Keratinocyte (primary cell): ENCODE measurements at regions not wholly inside any gene's neighbourhood (a gene's known extent, or its start where the extent isn't known, plus 50 kb on each side); places are given as distances from the start of the nearest gene placed in this dataset.

Experiments
- DNase-seq: peaks from one replicate; pipeline ENCODE4 v3.0.0-alpha.2; 2011; ENCODE audit warnings: low read depth, missing footprints, low spot score
- FAIRE-seq: peaks from 2 replicates; lab custom pipeline; 2011; peaks lifted over from hg19 to GRCh38; lab: Jason Lieb, UNC
- H2AFZ ChIP-seq: 2 replicates; pipeline ENCODE4 v1.6.0; 2012; ENCODE audit warnings: low read length, control low read depth, inconsistent platforms; ENCODE audit not compliant: control insufficient read depth
- H3K27ac ChIP-seq: 2 replicates; pipeline ENCODE4 v1.5.1; 2011; ENCODE audit warnings: low read length; ENCODE audit not compliant: control insufficient read depth, insufficient read depth
- H3K27me3 ChIP-seq: 3 replicates; pipeline ENCODE4 v1.6.0; 2011; ENCODE audit warnings: low read length; ENCODE audit not compliant: control insufficient read depth, insufficient read depth; ENCODE audit errors: extremely low read depth
- H3K36me3 ChIP-seq, 2 experiments: 2 replicates in 1 of 2; 3 replicates in 1 of 2; pipeline ENCODE4 v1.5.1; 2011; ENCODE audit warnings: low read length in 2 of 2, mild to moderate bottlenecking in 1 of 2; ENCODE audit not compliant: control insufficient read depth in 2 of 2, insufficient read depth in 2 of 2; ENCODE audit errors: extremely low read depth in 1 of 2
- H3K4me1 ChIP-seq: 3 replicates; pipeline ENCODE4 v1.5.1; 2011; ENCODE audit warnings: low read length; ENCODE audit not compliant: control insufficient read depth, insufficient read depth; ENCODE audit errors: extremely low read depth
- H3K4me2 ChIP-seq: 3 replicates; pipeline ENCODE4 v1.6.0; 2011; ENCODE audit warnings: low read depth, low read length; ENCODE audit not compliant: control insufficient read depth, insufficient read depth; ENCODE audit errors: extremely low read depth
- H3K4me3 ChIP-seq, 3 experiments: fragments of 200-600 bp in 1 of 3; sonication (generic) in 1 of 3; 2 replicates in 2 of 3; 3 replicates in 1 of 3; pipeline ENCODE4 v1.5.1; 2011 to 2016; ENCODE audit warnings: low read length in 3 of 3, mild to moderate bottlenecking in 3 of 3, control low read depth in 2 of 3, inconsistent platforms in 1 of 3, low read depth in 1 of 3, mixed read lengths in 1 of 3, mixed run types in 1 of 3, moderate library complexity in 1 of 3; ENCODE audit not compliant: control insufficient read depth in 2 of 3, insufficient read depth in 2 of 3; ENCODE audit errors: extremely low read depth in 1 of 3
- H3K79me2 ChIP-seq: 2 replicates; pipeline ENCODE4 v1.6.0; 2012; ENCODE audit warnings: low read length; ENCODE audit not compliant: control insufficient read depth, insufficient read depth
- H3K9ac ChIP-seq: 3 replicates; pipeline ENCODE4 v1.6.0; 2011; ENCODE audit warnings: low read length; ENCODE audit not compliant: control insufficient read depth, insufficient read depth; ENCODE audit errors: extremely low read depth
- H3K9me1 ChIP-seq: 3 replicates; pipeline ENCODE4 v1.6.0; 2011; ENCODE audit warnings: low read length; ENCODE audit not compliant: control insufficient read depth, insufficient read depth; ENCODE audit errors: extremely low read depth
- H3K9me3 ChIP-seq: 2 replicates; pipeline ENCODE4 v1.5.1; 2012; ENCODE audit warnings: low read depth, low read length; ENCODE audit not compliant: control insufficient read depth
- H4K20me1 ChIP-seq: 3 replicates; pipeline ENCODE4 v1.6.0; 2011; ENCODE audit warnings: low read length; ENCODE audit not compliant: control insufficient read depth, insufficient read depth; ENCODE audit errors: extremely low read depth
- CTCF ChIP-seq, 3 experiments: IDR thresholded peaks in 1 of 3; conservative IDR thresholded peaks in 1 of 3; optimal IDR thresholded peaks in 1 of 3; 2 replicates in 2 of 3; 3 replicates in 1 of 3; pipeline versions ENCODE3 to v1.5.1; 2011; ENCODE audit warnings: low read length in 3 of 3, mild to moderate bottlenecking in 3 of 3, moderate library complexity in 2 of 3, control low read depth in 1 of 3, inconsistent platforms in 1 of 3; ENCODE audit not compliant: insufficient read depth in 2 of 3; ENCODE audit errors: extremely low read depth in 1 of 3
- EZH2 ChIP-seq: IDR thresholded peaks from one replicate; pipeline ENCODE4 v1.6.1; 2012; ENCODE audit warnings: inconsistent platforms, mild to moderate bottlenecking, low read length, moderate library complexity
- dilution Hi-C: fragments of 300-500 bp; cut with MboI; formaldehyde crosslinking; loops from one replicate; pipeline ENCODE4 v1.7.0; 2020; ENCODE audit warnings: low sequenced_read_pairs; ENCODE audit not compliant: extremely low pct_ligation_motif_present

- no peak for DNase-seq
- no peak overlapping the region for H3K4me2 ChIP-seq
- no peak overlapping the region for H3K9ac ChIP-seq
- no peaks in the 10 kb centered on the region for H3K27me3 ChIP-seq
- no peaks in the 10 kb centered on the region for H3K36me3 ChIP-seq
- FAIRE-seq: no peak
- no peak overlapping the region for H2AFZ ChIP-seq
- dilution Hi-C loops: no loop called here
- H3K27ac ChIP-seq: no peak overlapping the region
- H3K79me2 ChIP-seq: no peaks in the 10 kb centered on the region
- H4K20me1 ChIP-seq: no peaks in the 10 kb centered on the region
- peaks cover 4% of the 10 kb centered on the region for H3K4me1 ChIP-seq
- no peak overlapping the region for H3K4me3 ChIP-seq
- H3K9me3 ChIP-seq: no peaks in the 10 kb centered on the region
- TF ChIP-seq CTCF (optimal IDR thresholded peaks at IDR 0.05 in 1 of 3, IDR thresholded peaks at IDR 0.05 in 1 of 3, conservative IDR thresholded peaks at IDR 0.05 in 1 of 3; ENCODE audit: extremely low read depth in 1 of 3, insufficient read depth in 2 of 3, low read length in 3 of 3): no peak
- no peak for TF ChIP-seq EZH2
- H3K9me1 ChIP-seq: no peaks in the 10 kb centered on the region
Measured at GRCh38 chr1:199794105-199794863, 233.2 kb upstream of the NR5A2 start.

GRCh38 chr1:199799116-199799515 lies 228.4 kb upstream of the NR5A2 start:
- dilution Hi-C loops: no loop called here
- no peak overlapping the region for H3K4me2 ChIP-seq
- no peaks in the 10 kb centered on the region for H3K36me3 ChIP-seq
- TF ChIP-seq EZH2 (no peak), CTCF (optimal IDR thresholded peaks at IDR 0.05 in 1 of 3, IDR thresholded peaks at IDR 0.05 in 1 of 3, conservative IDR thresholded peaks at IDR 0.05 in 1 of 3; ENCODE audit: extremely low read depth in 1 of 3, insufficient read depth in 2 of 3, low read length in 3 of 3) (no peak)
- H3K4me1 ChIP-seq: no peaks in the 10 kb centered on the region
- FAIRE-seq (no peak), DNase-seq (no peak)
- no peaks in the 10 kb centered on the region for H4K20me1 ChIP-seq
- H2AFZ ChIP-seq: no peak overlapping the region
- H3K79me2 ChIP-seq: no peaks in the 10 kb centered on the region
- no peak overlapping the region for H3K27ac ChIP-seq
- no peak overlapping the region for H3K4me3 ChIP-seq
- H3K9ac ChIP-seq: no peak overlapping the region
- H3K9me1 ChIP-seq: no peaks in the 10 kb centered on the region
- no peaks in the 10 kb centered on the region for H3K27me3 ChIP-seq
- no peaks in the 10 kb centered on the region for H3K9me3 ChIP-seq
